BJ (cell line): ENCODE measurements at regions not wholly inside any gene's neighbourhood (a gene's known extent, or its start where the extent isn't known, plus 50 kb on each side); places are given as distances from the start of the nearest gene placed in this dataset.
A peak's percentile ranks its signal among the peaks of the same experiment; 100 is the strongest.

Experiments
- CTCF ChIA-PET: fragments of 350-600 bp; formaldehyde crosslinking; extraction: SDS; loops from one replicate; lab custom pipeline; 2021; ENCODE audit warnings: antibody characterized with exemption, inconsistent platforms; lab: Yijun Ruan, JAX
- POLR2A ChIA-PET: fragments of 300-600 bp; sonication (Branson Sonifier 250); formaldehyde crosslinking; extraction: SDS; loops from one replicate; lab custom pipeline; 2021; ENCODE audit warnings: antibody characterized with exemption; lab: Charles Lee
- DNase-seq: peaks from one replicate; pipeline ENCODE4 v3.0.0-alpha.2; 2011; ENCODE audit warnings: low read depth
- H3K27me3 ChIP-seq: 2 replicates; pipeline ENCODE4 v1.6.0; 2011; ENCODE audit warnings: low read length; ENCODE audit not compliant: control insufficient read depth, insufficient read depth
- H3K36me3 ChIP-seq: 2 replicates; pipeline ENCODE4 v1.5.1; 2011; ENCODE audit warnings: low read length; ENCODE audit not compliant: control insufficient read depth, insufficient read depth
- H3K4me3 ChIP-seq: 2 replicates; pipeline ENCODE4 v1.5.1; 2011; ENCODE audit warnings: low read depth, mild to moderate bottlenecking, control low read depth, low read length
- CTCF ChIP-seq: IDR thresholded peaks from 2 replicates; pipeline ENCODE4 v1.5.1; 2011; ENCODE audit warnings: low read depth, mild to moderate bottlenecking, control low read depth, inconsistent platforms, low read length, moderate library complexity; ENCODE audit not compliant: insufficient read depth

- ChIA-PET CTCF (interaction anchor here (0.7 kb wide), 1 partner anchor 119 kb away, joined by 3 read pairs; no protein-coding TSS in a partner anchor), POLR2A (no interaction called here)
- no peak for DNase-seq
- no peak for TF ChIP-seq CTCF
- no peaks in the 10 kb centered on the region for H3K36me3 ChIP-seq
- H3K4me3 ChIP-seq: no peak overlapping the region
- H3K27me3 ChIP-seq: no peaks in the 10 kb centered on the region; the same call in 1 of the 2 replicates
These were observed 581.8 kb upstream of the WWC1 start for GRCh38 chr5:167709625-167710024.

GRCh38 chr5:167710444-167711073, 580.9 kb upstream of the WWC1 start:
- no peaks in the 10 kb centered on the region; the same call in 1 of the 2 replicates for H3K27me3 ChIP-seq
- POLR2A ChIA-PET: interaction anchor here (0.5 to 1.0 kb wide), 2 partner anchors 11 to 13 kb away, joined by 3 read pairs; no protein-coding TSS in a partner anchor
- H3K4me3 ChIP-seq: no peak overlapping the region
- no peak for DNase-seq
- no peaks in the 10 kb centered on the region for H3K36me3 ChIP-seq
- TF ChIP-seq CTCF: no peak
- CTCF ChIA-PET: no interaction called here

GRCh38 chr5:167712986-167713585, 578.4 kb upstream of the WWC1 start:
- DNase-seq: no peak
- H3K36me3 ChIP-seq: no peaks in the 10 kb centered on the region
- POLR2A ChIA-PET: no interaction called here
- CTCF ChIA-PET: interaction anchor here (1.1 kb wide), 1 partner anchor 10 kb away, joined by 4 read pairs; no protein-coding TSS in a partner anchor
- H3K27me3 ChIP-seq: no peaks in the 10 kb centered on the region; the same call in 1 of the 2 replicates
- no peak overlapping the region for H3K4me3 ChIP-seq
- no peak for TF ChIP-seq CTCF

GRCh38 chr5:167713896-167714295, 577.5 kb upstream of the WWC1 start:
- no peaks in the 10 kb centered on the region for H3K36me3 ChIP-seq
- H3K27me3 ChIP-seq: no peaks in the 10 kb centered on the region; the same call in 1 of the 2 replicates
- no peak for DNase-seq
- CTCF ChIA-PET: no interaction called here
- POLR2A ChIA-PET: no interaction called here
- TF ChIP-seq CTCF: no peak
- H3K4me3 ChIP-seq: no peak overlapping the region

GRCh38 chr5:167716126-167716775, 575.2 kb upstream of the WWC1 start:
- H3K36me3 ChIP-seq: no peaks in the 10 kb centered on the region
- ChIA-PET CTCF (interaction anchor here (0.6 to 1.3 kb wide), 3 partner anchors 139 to 361 kb away, joined by 3 to 4 read pairs (median 3); no protein-coding TSS in a partner anchor), POLR2A (interaction anchor here (0.6 to 0.7 kb wide), 4 partner anchors 15 to 360 kb away, joined by 3 to 9 read pairs (median 4); no protein-coding TSS in a partner anchor)
- peak; percentile 83 for DNase-seq
- no peaks in the 10 kb centered on the region; the same call in 1 of the 2 replicates for H3K27me3 ChIP-seq
- H3K4me3 ChIP-seq: no peak overlapping the region
- no peak for TF ChIP-seq CTCF
